HCT116 (cell line): ENCODE measurements at regions not wholly inside any gene's neighbourhood (a gene's known extent, or its start where the extent isn't known, plus 50 kb on each side); places are given as distances from the start of the nearest gene placed in this dataset.

ENCODE experiments used
- ATAC-seq: fragments of 200-7000 bp; cut with Tn5 transposase; 2 replicates; pipeline ENCODE4 v1.9.1; 2020; ENCODE audit warnings: mild to moderate bottlenecking, moderate library complexity
- BruUV-seq: library from RNA; stranded (reverse); fragments of 400-500 nt; replicated peaks from 2 replicates; lab custom pipeline; 2021; lab: Mats Ljungman, UMichigan
- CTCF ChIA-PET: fragments of 300-600 bp; sonication (Branson Sonifier 250); formaldehyde crosslinking; loops from one replicate; lab custom pipeline; 2021; ENCODE audit warnings: antibody characterized with exemption; lab: Charles Lee
- POLR2A ChIA-PET: fragments of 300-600, 350-600 bp; sonication (Branson Sonifier 250); formaldehyde crosslinking; loops from one replicate; lab custom pipeline; 2021; ENCODE audit warnings: antibody characterized with exemption; lab: Charles Lee
- RAD21 ChIA-PET, 2 experiments: fragments of 300-600 bp; sonication (Branson Sonifier 250); formaldehyde crosslinking; loops; one replicate each; lab custom pipeline; 2023; ENCODE audit warnings: low total read pairs in 2 of 2; ENCODE audit not compliant: uncharacterized antibody in 2 of 2, unreplicated experiment in 2 of 2, low non-redundant PET in 1 of 2; lab: Charles Lee
- DNase-seq: peaks from one replicate; pipeline ENCODE4 v3.0.0-alpha.2; 2010; ENCODE audit warnings: low read depth, low spot score
- H2AFZ ChIP-seq: fragments of 200-600 bp; shearing (Covaris generic), sonication (generic); 2 replicates; pipeline ENCODE4 v1.6.1; 2017; ENCODE audit warnings: low read depth, mixed run types, mixed read lengths, antibody characterized with exemption, low read length; ENCODE audit not compliant: poor library complexity, severe bottlenecking
- H3K27ac ChIP-seq: 2 replicates; pipeline ENCODE4 v1.5.1; 2012; ENCODE audit warnings: low read depth, low read length
- H3K27me3 ChIP-seq: fragments of 200-600 bp; sonication (generic); 2 replicates; pipeline ENCODE4 v1.6.1; 2016; ENCODE audit warnings: mixed run types, low read length, mixed read lengths; ENCODE audit not compliant: insufficient read depth
- H3K36me3 ChIP-seq, 2 experiments: fragments of 200-500 bp in 1 of 2; fragments of 200-600 bp in 1 of 2; sonication (Bioruptor generic) in 1 of 2; sonication (generic) in 1 of 2; 2 replicates each; pipeline versions ENCODE4 v1.5.1 to v1.6.1; 2014 to 2016; ENCODE audit warnings: low read length in 2 of 2, inconsistent platforms in 1 of 2, mixed read lengths in 1 of 2, mixed run types in 1 of 2; ENCODE audit not compliant: insufficient read depth in 2 of 2, control insufficient read depth in 1 of 2
- H3K4me1 ChIP-seq, 2 experiments: fragments of 200-600 bp in 1 of 2; sonication (generic) in 1 of 2; 2 replicates each; pipeline versions ENCODE4 v1.5.1 to v1.6.1; 2012 to 2017; ENCODE audit warnings: low read length in 2 of 2, inconsistent platforms in 1 of 2, mild to moderate bottlenecking in 1 of 2, mixed read lengths in 1 of 2, mixed run types in 1 of 2, moderate library complexity in 1 of 2; ENCODE audit not compliant: insufficient read depth in 2 of 2, control insufficient read depth in 1 of 2
- H3K4me2 ChIP-seq: fragments of 200-600 bp; sonication (generic); 2 replicates; pipeline ENCODE4 v1.6.1; 2017; ENCODE audit warnings: mixed run types, low read length, mixed read lengths
- H3K4me3 ChIP-seq, 2 experiments: fragments of 200-600 bp in 1 of 2; sonication (generic) in 1 of 2; replicated peaks in 1 of 2; 2 replicates each; pipeline ENCODE4 v1.5.1; 2011 to 2016; ENCODE audit warnings: low read length in 2 of 2, control low read depth in 1 of 2, low read depth in 1 of 2, mild to moderate bottlenecking in 1 of 2, mixed read lengths in 1 of 2, mixed run types in 1 of 2
- H3K79me2 ChIP-seq: fragments of 200-600 bp; sonication (generic); 2 replicates; pipeline ENCODE4 v1.6.1; 2017; ENCODE audit warnings: mild to moderate bottlenecking, mixed run types, low read length, moderate library complexity, mixed read lengths; ENCODE audit not compliant: insufficient read depth
- H3K9ac ChIP-seq: fragments of 200-600 bp; sonication (generic); 2 replicates; pipeline ENCODE4 v1.6.1; 2016; ENCODE audit warnings: low read length, mixed read lengths
- H3K9me2 ChIP-seq: fragments of 200-600 bp; sonication (generic), shearing (Covaris generic); 2 replicates; pipeline ENCODE4 v1.6.1; 2017; ENCODE audit warnings: mixed run types, mild to moderate bottlenecking, moderate library complexity; ENCODE audit not compliant: insufficient read depth
- H3K9me3 ChIP-seq, 2 experiments: fragments of 200-500 bp in 1 of 2; fragments of 200-600 bp in 1 of 2; sonication (Bioruptor generic) in 1 of 2; sonication (generic) in 1 of 2; 2 replicates each; pipeline ENCODE4 v1.6.1; 2014 to 2017; ENCODE audit warnings: low read length in 2 of 2, mixed read lengths in 2 of 2, inconsistent platforms in 1 of 2, low read depth in 1 of 2, mild to moderate bottlenecking in 1 of 2, mixed run types in 1 of 2, moderate library complexity in 1 of 2; ENCODE audit not compliant: control insufficient read depth in 1 of 2, insufficient read depth in 1 of 2
- H4K20me1 ChIP-seq: fragments of 200-600 bp; sonication (generic), shearing (Covaris generic); 2 replicates; pipeline ENCODE4 v1.6.1; 2017; ENCODE audit warnings: mixed run types, mild to moderate bottlenecking, moderate library complexity; ENCODE audit not compliant: insufficient read depth
- ATF3 ChIP-seq: IDR thresholded peaks from 2 replicates; pipeline ENCODE4 v1.6.1; 2012
- CEBPB ChIP-seq: IDR thresholded peaks from 2 replicates; pipeline ENCODE4 v1.6.1; 2012; ENCODE audit warnings: low read depth
- ELF1 ChIP-seq: IDR thresholded peaks from 2 replicates; pipeline ENCODE4 v1.6.1; 2012; ENCODE audit warnings: low read depth, borderline replicate concordance
- EZH2 ChIP-seq: fragments of 200-600 bp; sonication (generic); IDR thresholded peaks from 2 replicates; pipeline ENCODE4 v1.6.1; 2017; ENCODE audit warnings: antibody characterized with exemption, mixed run types
- EZH2phosphoT487 ChIP-seq: fragments of 200-600 bp; IDR thresholded peaks from 2 replicates; pipeline ENCODE4 v1.6.1; 2018; ENCODE audit warnings: antibody characterized with exemption, borderline replicate concordance
- FOSL1 ChIP-seq: IDR thresholded peaks from 2 replicates; pipeline ENCODE4 v1.6.1; 2012; ENCODE audit warnings: low read depth
- POLR2A ChIP-seq: IDR thresholded peaks from 2 replicates; pipeline ENCODE4 v1.7.0; 2011; ENCODE audit warnings: borderline replicate concordance; ENCODE audit not compliant: insufficient read depth, insufficient read length; ENCODE audit errors: extremely low read depth
- POLR2AphosphoS5 ChIP-seq: IDR thresholded peaks from 2 replicates; pipeline ENCODE4 v1.6.1; 2011; ENCODE audit warnings: mild to moderate bottlenecking, low read depth, low read length, moderate library complexity
- REST ChIP-seq: IDR thresholded peaks from 2 replicates; pipeline ENCODE4 v1.6.1; 2012; ENCODE audit warnings: low read depth
- SIN3A ChIP-seq: IDR thresholded peaks from 2 replicates; pipeline ENCODE4 v1.6.1; 2012; ENCODE audit warnings: low read depth
- SP1 ChIP-seq: IDR thresholded peaks from 2 replicates; pipeline ENCODE4 v1.6.1; 2012; ENCODE audit warnings: low read depth
- YY1 ChIP-seq: IDR thresholded peaks from 2 replicates; pipeline ENCODE4 v1.6.1; 2011; ENCODE audit warnings: low read length, low read depth, moderate library complexity, mild to moderate bottlenecking; ENCODE audit not compliant: insufficient replicate concordance; ENCODE audit errors: extremely low read depth
- ZBTB33 ChIP-seq: IDR thresholded peaks from 2 replicates; pipeline ENCODE4 v1.6.1; 2011; ENCODE audit warnings: mild to moderate bottlenecking, low read length, moderate library complexity; ENCODE audit not compliant: insufficient replicate concordance; ENCODE audit errors: extremely low read depth
- ZFX ChIP-seq: fragments of 450-650 bp; IDR thresholded peaks from 2 replicates; pipeline ENCODE4 v1.6.1; 2017
- intact Hi-C: fragments of 100-400 bp; cut with micrococcal nuclease; formaldehyde crosslinking; loops from 2 replicates; pipeline ENCODE4 v1.10.0; 2022
- TF ChIP-seq, protein P1 (sequence below), 3 experiments: fragments of 200-600 bp in 1 of 3; sonication (generic) in 1 of 3; IDR thresholded peaks in 2 of 3; conservative IDR thresholded peaks in 1 of 3; 2 replicates each; pipeline ENCODE4 v1.5.1; 2012 to 2017; ENCODE audit warnings: low read depth in 2 of 3, low read length in 2 of 3, antibody characterized with exemption in 1 of 3, borderline replicate concordance in 1 of 3, control low read depth in 1 of 3, mild to moderate bottlenecking in 1 of 3, mixed read lengths in 1 of 3, mixed run types in 1 of 3, moderate library complexity in 1 of 3; ENCODE audit not compliant: insufficient read depth in 1 of 3

DNA sequence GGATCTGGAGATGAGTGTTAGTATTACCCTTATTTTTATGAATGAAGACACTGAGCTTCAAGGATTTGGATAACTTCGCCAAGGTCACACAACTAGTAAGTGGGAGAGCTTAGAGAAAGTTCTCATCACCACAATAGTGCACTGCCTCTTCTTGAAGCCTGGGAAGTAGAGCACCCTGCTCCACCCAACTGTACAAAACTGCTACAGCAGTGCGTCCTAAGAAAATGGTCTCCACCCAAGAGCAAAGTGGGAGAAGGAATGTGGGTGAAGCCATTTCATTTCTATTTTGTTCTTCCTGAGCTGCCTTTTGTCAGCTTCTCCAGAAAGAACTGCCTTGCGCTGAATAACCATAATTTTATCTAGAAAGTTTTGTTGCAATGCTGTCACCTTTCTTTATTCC is 403.9 kb upstream of the FAT3 start (continued):
- TF ChIP-seq, protein P1, sequence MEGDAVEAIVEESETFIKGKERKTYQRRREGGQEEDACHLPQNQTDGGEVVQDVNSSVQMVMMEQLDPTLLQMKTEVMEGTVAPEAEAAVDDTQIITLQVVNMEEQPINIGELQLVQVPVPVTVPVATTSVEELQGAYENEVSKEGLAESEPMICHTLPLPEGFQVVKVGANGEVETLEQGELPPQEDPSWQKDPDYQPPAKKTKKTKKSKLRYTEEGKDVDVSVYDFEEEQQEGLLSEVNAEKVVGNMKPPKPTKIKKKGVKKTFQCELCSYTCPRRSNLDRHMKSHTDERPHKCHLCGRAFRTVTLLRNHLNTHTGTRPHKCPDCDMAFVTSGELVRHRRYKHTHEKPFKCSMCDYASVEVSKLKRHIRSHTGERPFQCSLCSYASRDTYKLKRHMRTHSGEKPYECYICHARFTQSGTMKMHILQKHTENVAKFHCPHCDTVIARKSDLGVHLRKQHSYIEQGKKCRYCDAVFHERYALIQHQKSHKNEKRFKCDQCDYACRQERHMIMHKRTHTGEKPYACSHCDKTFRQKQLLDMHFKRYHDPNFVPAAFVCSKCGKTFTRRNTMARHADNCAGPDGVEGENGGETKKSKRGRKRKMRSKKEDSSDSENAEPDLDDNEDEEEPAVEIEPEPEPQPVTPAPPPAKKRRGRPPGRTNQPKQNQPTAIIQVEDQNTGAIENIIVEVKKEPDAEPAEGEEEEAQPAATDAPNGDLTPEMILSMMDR (IDR thresholded peaks at IDR 0.05 in 2 of 3, conservative IDR thresholded peaks at IDR 0.05 in 1 of 3; ENCODE audit: borderline replicate concordance in 1 of 3, insufficient read depth in 1 of 3, low read depth in 2 of 3, low read length in 2 of 3): no peak
- TF ChIP-seq EZH2: no peak
- TF ChIP-seq ATF3: no peak
- no peak for TF ChIP-seq POLR2AphosphoS5
- TF ChIP-seq SIN3A: no peak
- TF ChIP-seq YY1: no peak
- TF ChIP-seq, all 23 proteins: peak for 0

DNA sequence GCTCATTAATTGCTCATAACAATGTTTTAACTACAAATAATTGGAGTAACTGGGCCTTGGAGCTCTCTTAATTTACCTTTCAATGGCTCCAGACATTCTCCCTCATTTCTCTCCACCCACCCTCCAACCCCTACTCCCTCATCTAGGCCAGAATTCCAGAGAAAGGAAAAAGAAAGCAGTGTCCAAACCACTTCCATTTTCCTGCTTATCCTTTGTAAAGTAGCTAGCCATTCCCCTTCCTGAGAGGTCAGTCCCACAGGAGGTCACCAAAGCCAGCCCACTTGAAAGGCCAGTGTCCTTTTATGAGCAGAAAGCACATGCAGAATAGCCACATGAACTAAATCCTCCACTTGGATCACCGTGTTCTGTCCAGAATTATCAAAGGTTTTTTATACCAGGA is 404.8 kb upstream of the FAT3 start:
- CTCF ChIA-PET: no interaction called here
- Histone ChIP-seq H3K4me1 (no peaks in the 10 kb centered on the region), H4K20me1 (no peaks in the 10 kb centered on the region), H3K9me3 (peaks cover 4 to 13% of the 10 kb centered on the region in 2 experiments; a peak in 2 of 4 replicates), H3K9me2 (no peaks in the 10 kb centered on the region), H3K27ac (no peak overlapping the region), H3K27me3 (no peaks in the 10 kb centered on the region), H3K4me3 (no peak overlapping the region), H3K9ac (no peak overlapping the region), H3K4me2 (no peak overlapping the region), H3K79me2 (no peaks in the 10 kb centered on the region), H3K36me3 (no peaks in the 10 kb centered on the region), H2AFZ (no peak overlapping the region)
- ATAC-seq (no peak), DNase-seq (no peak)
- RAD21 ChIA-PET: no interaction called here
- POLR2A ChIA-PET: no interaction called here
- no TSS peak for BruUV-seq
- intact Hi-C loops: no loop called here
- TF ChIP-seq REST (no peak), ZBTB33 (no peak), SIN3A (no peak), CEBPB (no peak), EZH2 (no peak), ZFX (no peak), YY1 (no peak), FOSL1 (no peak), ELF1 (no peak), EZH2phosphoT487 (no peak), POLR2A (no peak), SP1 (no peak)
- TF ChIP-seq, protein P1 (IDR thresholded peaks at IDR 0.05 in 2 of 3, conservative IDR thresholded peaks at IDR 0.05 in 1 of 3; ENCODE audit: borderline replicate concordance in 1 of 3, insufficient read depth in 1 of 3, low read depth in 2 of 3, low read length in 2 of 3): no peak
